ENCODE measurements at regions not wholly inside any gene's neighbourhood (a gene's known extent, or its start where the extent isn't known, plus 50 kb on each side); places are given as distances from the start of the nearest gene placed in this dataset.

DNA sequence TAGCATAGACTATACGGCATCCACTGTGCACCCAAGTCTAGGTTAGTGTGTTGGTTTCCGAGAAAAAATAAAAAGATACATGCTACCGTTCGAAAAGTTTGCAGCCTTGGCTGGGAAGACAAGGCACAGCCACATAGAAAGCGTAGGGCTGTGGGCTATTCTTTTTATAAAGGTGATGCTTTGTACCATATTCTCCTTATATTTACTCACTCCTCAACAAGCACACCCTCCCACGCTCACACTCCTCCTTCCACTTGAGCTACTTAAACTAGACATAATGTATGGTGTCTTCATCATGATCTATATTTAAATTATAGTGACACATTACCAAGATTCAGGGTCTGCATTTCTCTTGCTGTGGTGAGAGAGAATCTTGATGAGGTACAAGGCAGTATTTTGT, 1416.5 kb downstream of the AACS start:
- TF ChIP-seq, protein P1, sequence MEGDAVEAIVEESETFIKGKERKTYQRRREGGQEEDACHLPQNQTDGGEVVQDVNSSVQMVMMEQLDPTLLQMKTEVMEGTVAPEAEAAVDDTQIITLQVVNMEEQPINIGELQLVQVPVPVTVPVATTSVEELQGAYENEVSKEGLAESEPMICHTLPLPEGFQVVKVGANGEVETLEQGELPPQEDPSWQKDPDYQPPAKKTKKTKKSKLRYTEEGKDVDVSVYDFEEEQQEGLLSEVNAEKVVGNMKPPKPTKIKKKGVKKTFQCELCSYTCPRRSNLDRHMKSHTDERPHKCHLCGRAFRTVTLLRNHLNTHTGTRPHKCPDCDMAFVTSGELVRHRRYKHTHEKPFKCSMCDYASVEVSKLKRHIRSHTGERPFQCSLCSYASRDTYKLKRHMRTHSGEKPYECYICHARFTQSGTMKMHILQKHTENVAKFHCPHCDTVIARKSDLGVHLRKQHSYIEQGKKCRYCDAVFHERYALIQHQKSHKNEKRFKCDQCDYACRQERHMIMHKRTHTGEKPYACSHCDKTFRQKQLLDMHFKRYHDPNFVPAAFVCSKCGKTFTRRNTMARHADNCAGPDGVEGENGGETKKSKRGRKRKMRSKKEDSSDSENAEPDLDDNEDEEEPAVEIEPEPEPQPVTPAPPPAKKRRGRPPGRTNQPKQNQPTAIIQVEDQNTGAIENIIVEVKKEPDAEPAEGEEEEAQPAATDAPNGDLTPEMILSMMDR (conservative IDR thresholded peaks at IDR 0.05): no peak
- TF ChIP-seq ZFX (IDR thresholded peaks at IDR 0.05): no peak
